ENCODE measurements at regions not wholly inside any gene's neighbourhood (a gene's known extent, or its start where the extent isn't known, plus 50 kb on each side); places are given as distances from the start of the nearest gene placed in this dataset.
A peak's percentile ranks its signal among the peaks of the same experiment; 100 is the strongest.

DNA sequence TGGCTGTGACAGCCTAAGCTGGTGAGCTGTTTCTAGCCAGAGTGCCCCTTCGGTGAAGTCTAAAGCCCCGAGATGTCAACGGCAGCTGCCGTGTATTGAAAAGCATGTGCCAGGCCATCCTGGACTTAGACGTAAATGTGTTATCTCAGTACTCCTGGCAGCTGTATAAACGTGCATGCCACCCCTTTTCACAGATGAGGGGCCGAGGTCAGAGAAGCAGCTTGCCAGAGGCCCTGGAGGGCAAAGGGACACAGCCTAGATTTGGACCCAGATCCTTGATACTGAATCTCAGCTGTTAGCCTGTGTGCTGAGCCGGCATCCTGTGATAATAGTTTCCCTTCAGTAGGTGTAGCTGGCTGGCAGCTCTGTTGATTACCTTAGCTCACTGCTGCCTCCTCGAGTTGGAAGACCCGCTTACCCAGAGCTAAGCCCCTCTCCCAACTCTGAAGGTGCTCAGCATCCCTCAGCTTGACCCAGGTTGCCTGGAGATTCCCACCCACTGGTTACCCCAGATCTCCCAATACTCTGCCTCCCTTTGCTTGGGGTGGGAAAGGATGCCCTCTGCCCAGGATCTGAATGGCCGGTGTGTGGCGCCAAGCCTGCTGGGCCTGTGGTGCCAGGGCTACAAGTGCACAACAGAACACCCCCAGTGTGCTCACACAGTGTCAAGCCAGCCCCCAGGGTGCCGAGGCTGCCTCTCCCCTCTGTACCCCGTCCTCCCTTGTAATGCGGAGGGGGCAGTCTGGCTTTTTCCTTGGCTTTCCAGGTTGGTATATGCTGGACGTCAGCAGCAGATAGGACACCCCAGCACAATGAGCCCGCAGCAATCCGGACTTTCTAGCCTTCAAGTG is 59.8 kb upstream of the WNT7B start:
- TF ChIP-seq, protein P1, sequence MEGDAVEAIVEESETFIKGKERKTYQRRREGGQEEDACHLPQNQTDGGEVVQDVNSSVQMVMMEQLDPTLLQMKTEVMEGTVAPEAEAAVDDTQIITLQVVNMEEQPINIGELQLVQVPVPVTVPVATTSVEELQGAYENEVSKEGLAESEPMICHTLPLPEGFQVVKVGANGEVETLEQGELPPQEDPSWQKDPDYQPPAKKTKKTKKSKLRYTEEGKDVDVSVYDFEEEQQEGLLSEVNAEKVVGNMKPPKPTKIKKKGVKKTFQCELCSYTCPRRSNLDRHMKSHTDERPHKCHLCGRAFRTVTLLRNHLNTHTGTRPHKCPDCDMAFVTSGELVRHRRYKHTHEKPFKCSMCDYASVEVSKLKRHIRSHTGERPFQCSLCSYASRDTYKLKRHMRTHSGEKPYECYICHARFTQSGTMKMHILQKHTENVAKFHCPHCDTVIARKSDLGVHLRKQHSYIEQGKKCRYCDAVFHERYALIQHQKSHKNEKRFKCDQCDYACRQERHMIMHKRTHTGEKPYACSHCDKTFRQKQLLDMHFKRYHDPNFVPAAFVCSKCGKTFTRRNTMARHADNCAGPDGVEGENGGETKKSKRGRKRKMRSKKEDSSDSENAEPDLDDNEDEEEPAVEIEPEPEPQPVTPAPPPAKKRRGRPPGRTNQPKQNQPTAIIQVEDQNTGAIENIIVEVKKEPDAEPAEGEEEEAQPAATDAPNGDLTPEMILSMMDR (IDR thresholded peaks at IDR 0.05) = peak; percentile 32
- TF ChIP-seq EZH2phosphoT487 (IDR thresholded peaks at IDR 0.05) (no peak), EZH2 (IDR thresholded peaks at IDR 0.05) (no peak)
